Kidney epithelial cell (primary cell): ENCODE measurements at regions not wholly inside any gene's neighbourhood (a gene's known extent, or its start where the extent isn't known, plus 50 kb on each side); places are given as distances from the start of the nearest gene placed in this dataset.

Experiments used
- DNase-seq: peaks from one replicate; pipeline ENCODE4 v3.0.0-alpha.2; 2010; ENCODE audit warnings: low read depth
- H3K27me3 ChIP-seq: 2 replicates; pipeline ENCODE4 v1.6.0; 2011; ENCODE audit warnings: low read length; ENCODE audit not compliant: control insufficient read depth, insufficient read depth
- H3K36me3 ChIP-seq: 2 replicates; pipeline ENCODE4 v1.5.1; 2011; ENCODE audit warnings: low read length; ENCODE audit not compliant: control insufficient read depth, insufficient read depth
- H3K4me3 ChIP-seq: 2 replicates; pipeline ENCODE4 v1.5.1; 2011; ENCODE audit warnings: low read depth, mild to moderate bottlenecking, control low read depth, low read length
- CTCF ChIP-seq: IDR thresholded peaks from 2 replicates; pipeline ENCODE4 v1.5.1; 2011; ENCODE audit warnings: mild to moderate bottlenecking, moderate library complexity, low read length, control low read depth, inconsistent platforms; ENCODE audit not compliant: insufficient read depth, poor library complexity, severe bottlenecking

- no peaks in the 10 kb centered on the region for H3K27me3 ChIP-seq
- no peak for TF ChIP-seq CTCF
- no peak overlapping the region for H3K4me3 ChIP-seq
Measured at GRCh38 chr1:81121306-81121705, 679.4 kb upstream of the ADGRL2 start.

GRCh38 chr1:81119319-81119718, 681.4 kb upstream of the ADGRL2 start:
- no peak overlapping the region for H3K4me3 ChIP-seq
- no peaks in the 10 kb centered on the region for H3K27me3 ChIP-seq
- no peak for TF ChIP-seq CTCF
- H3K36me3 ChIP-seq, result no peaks in the 10 kb centered on the region
- no peak for DNase-seq

More at GRCh38 chr1:81121306-81121705, 679.4 kb upstream of the ADGRL2 start:
- no peaks in the 10 kb centered on the region for H3K36me3 ChIP-seq
- DNase-seq, result no peak

- no peak for TF ChIP-seq CTCF
- Histone ChIP-seq H3K36me3 (no peaks in the 10 kb centered on the region), H3K4me3 (no peak overlapping the region), H3K27me3 (no peaks in the 10 kb centered on the region)
- no peak for DNase-seq
Measured at GRCh38 chr1:81118550-81118949, 682.2 kb upstream of the ADGRL2 start.

GRCh38 chr1:81115422-81115821, 685.3 kb upstream of the ADGRL2 start:
- H3K27me3 ChIP-seq, result no peaks in the 10 kb centered on the region
- no peak overlapping the region for H3K4me3 ChIP-seq
- H3K36me3 ChIP-seq, result no peaks in the 10 kb centered on the region
- DNase-seq, result no peak
- TF ChIP-seq CTCF, result no peak

GRCh38 chr1:81114191-81114590, 686.5 kb upstream of the ADGRL2 start:
- TF ChIP-seq CTCF, result no peak
- no peaks in the 10 kb centered on the region for H3K27me3 ChIP-seq
- H3K36me3 ChIP-seq, result no peaks in the 10 kb centered on the region
- H3K4me3 ChIP-seq, result no peak overlapping the region
- no peak for DNase-seq

- no peak for TF ChIP-seq CTCF
- DNase-seq, result no peak
- Histone ChIP-seq H3K27me3 (no peaks in the 10 kb centered on the region), H3K4me3 (no peak overlapping the region), H3K36me3 (no peaks in the 10 kb centered on the region)
Measured at GRCh38 chr1:81113688-81114087, 687.0 kb upstream of the ADGRL2 start.
